ENCODE measurements at regions not wholly inside any gene's neighbourhood (a gene's known extent, or its start where the extent isn't known, plus 50 kb on each side); places are given as distances from the start of the nearest gene placed in this dataset.

- Histone ChIP-seq H2AFZ (ENCODE audit: low read depth, low read length, severe bottlenecking) (no peak overlapping the region), H3K27me3 (ENCODE audit: low read length) (no peaks in the 10 kb centered on the region), H3F3A (ENCODE audit: insufficient read depth) (peaks cover 5% of the 10 kb centered on the region; the same call in 1 of the 2 replicates), H3K9ac (ENCODE audit: low read length) (no peak overlapping the region), H3K36me3 (ENCODE audit: low read length) (no peaks in the 10 kb centered on the region), H4K20me1 (ENCODE audit: low read depth, low read length) (no peaks in the 10 kb centered on the region), H3K4me2 (ENCODE audit: low read depth, low read length, poor library complexity, severe bottlenecking) (no peak overlapping the region), H3K9me3 (ENCODE audit: insufficient read depth, low read length) (no peaks in the 10 kb centered on the region), H3K9me2 (replicated peaks; ENCODE audit: insufficient read depth, low read length) (no peaks in the 10 kb centered on the region), H3K79me2 (ENCODE audit: insufficient read depth, low read length) (no peaks in the 10 kb centered on the region), H3K27ac (ENCODE audit: low read depth, low read length) (no peak overlapping the region), H3K4me3 (ENCODE audit: insufficient read depth, low read length, poor library complexity, severe bottlenecking) (no peak overlapping the region)
- TF ChIP-seq CTCF (IDR thresholded peaks at IDR 0.05; ENCODE audit: insufficient read depth, low read length, poor library complexity, severe bottlenecking) (no peak), EZH2phosphoT487 (conservative IDR thresholded peaks at IDR 0.05; ENCODE audit: low read length) (no peak)
Observed at GRCh38 chr6:154891901-154892300, 103.2 kb upstream of the TIAM2 start.

- Histone ChIP-seq H3K27ac (ENCODE audit: low read depth, low read length) (no peak overlapping the region), H3K4me3 (ENCODE audit: insufficient read depth, low read length, poor library complexity, severe bottlenecking) (no peak overlapping the region), H3K9me3 (ENCODE audit: insufficient read depth, low read length) (no peaks in the 10 kb centered on the region), H3K27me3 (ENCODE audit: low read length) (no peaks in the 10 kb centered on the region), H3K9ac (ENCODE audit: low read length) (no peak overlapping the region), H3K9me2 (replicated peaks; ENCODE audit: insufficient read depth, low read length) (no peaks in the 10 kb centered on the region), H4K20me1 (ENCODE audit: low read depth, low read length) (no peaks in the 10 kb centered on the region), H3F3A (ENCODE audit: insufficient read depth) (peaks cover 5% of the 10 kb centered on the region; the same call in 1 of the 2 replicates), H3K79me2 (ENCODE audit: insufficient read depth, low read length) (no peaks in the 10 kb centered on the region), H3K36me3 (ENCODE audit: low read length) (no peaks in the 10 kb centered on the region), H2AFZ (ENCODE audit: low read depth, low read length, severe bottlenecking) (no peak overlapping the region), H3K4me2 (ENCODE audit: low read depth, low read length, poor library complexity, severe bottlenecking) (no peak overlapping the region)
- TF ChIP-seq EZH2phosphoT487 (conservative IDR thresholded peaks at IDR 0.05; ENCODE audit: low read length) (no peak), CTCF (IDR thresholded peaks at IDR 0.05; ENCODE audit: insufficient read depth, low read length, poor library complexity, severe bottlenecking) (no peak)
Observed at GRCh38 chr6:154893917-154894316, 101.2 kb upstream of the TIAM2 start.

GRCh38 chr6:154894902-154895301 lies 100.2 kb upstream of the TIAM2 start:
- Histone ChIP-seq H3K4me3 (ENCODE audit: insufficient read depth, low read length, poor library complexity, severe bottlenecking) (no peak overlapping the region), H3K36me3 (ENCODE audit: low read length) (no peaks in the 10 kb centered on the region), H3F3A (ENCODE audit: insufficient read depth) (peaks cover 5% of the 10 kb centered on the region; the same call in 1 of the 2 replicates), H3K79me2 (ENCODE audit: insufficient read depth, low read length) (no peaks in the 10 kb centered on the region), H3K27me3 (ENCODE audit: low read length) (no peaks in the 10 kb centered on the region), H3K9me2 (replicated peaks; ENCODE audit: insufficient read depth, low read length) (no peaks in the 10 kb centered on the region), H3K9ac (ENCODE audit: low read length) (no peak overlapping the region), H4K20me1 (ENCODE audit: low read depth, low read length) (no peaks in the 10 kb centered on the region), H3K27ac (ENCODE audit: low read depth, low read length) (no peak overlapping the region), H3K4me2 (ENCODE audit: low read depth, low read length, poor library complexity, severe bottlenecking) (no peak overlapping the region), H2AFZ (ENCODE audit: low read depth, low read length, severe bottlenecking) (no peak overlapping the region), H3K9me3 (ENCODE audit: insufficient read depth, low read length) (no peaks in the 10 kb centered on the region)
- no peak for TF ChIP-seq CTCF (IDR thresholded peaks at IDR 0.05; ENCODE audit: insufficient read depth, low read length, poor library complexity, severe bottlenecking)
- no peak for TF ChIP-seq EZH2phosphoT487 (conservative IDR thresholded peaks at IDR 0.05; ENCODE audit: low read length)
